ENCODE measurements at regions not wholly inside any gene's neighbourhood (a gene's known extent, or its start where the extent isn't known, plus 50 kb on each side); places are given as distances from the start of the nearest gene placed in this dataset.

DNA sequence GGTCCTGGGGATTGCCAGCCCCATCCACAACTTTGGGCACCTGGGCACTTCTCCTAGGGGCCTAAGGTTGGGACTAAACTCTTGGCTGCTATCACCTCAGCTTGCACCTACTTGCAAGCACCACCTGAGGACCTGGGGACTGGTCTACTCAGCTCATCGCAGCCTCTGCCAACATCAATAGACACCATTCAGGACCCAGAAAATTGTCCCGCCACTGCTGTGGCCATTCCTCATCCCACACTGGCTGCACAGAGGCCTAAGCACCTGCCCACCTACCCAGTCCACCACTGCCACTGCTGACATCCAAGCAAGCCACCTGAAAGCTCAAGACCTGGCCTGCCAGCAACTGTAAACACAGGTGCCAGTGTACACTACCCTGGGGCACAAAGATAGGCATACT, 234.1 kb downstream of the STK31 start:
- TF ChIP-seq, protein P1, sequence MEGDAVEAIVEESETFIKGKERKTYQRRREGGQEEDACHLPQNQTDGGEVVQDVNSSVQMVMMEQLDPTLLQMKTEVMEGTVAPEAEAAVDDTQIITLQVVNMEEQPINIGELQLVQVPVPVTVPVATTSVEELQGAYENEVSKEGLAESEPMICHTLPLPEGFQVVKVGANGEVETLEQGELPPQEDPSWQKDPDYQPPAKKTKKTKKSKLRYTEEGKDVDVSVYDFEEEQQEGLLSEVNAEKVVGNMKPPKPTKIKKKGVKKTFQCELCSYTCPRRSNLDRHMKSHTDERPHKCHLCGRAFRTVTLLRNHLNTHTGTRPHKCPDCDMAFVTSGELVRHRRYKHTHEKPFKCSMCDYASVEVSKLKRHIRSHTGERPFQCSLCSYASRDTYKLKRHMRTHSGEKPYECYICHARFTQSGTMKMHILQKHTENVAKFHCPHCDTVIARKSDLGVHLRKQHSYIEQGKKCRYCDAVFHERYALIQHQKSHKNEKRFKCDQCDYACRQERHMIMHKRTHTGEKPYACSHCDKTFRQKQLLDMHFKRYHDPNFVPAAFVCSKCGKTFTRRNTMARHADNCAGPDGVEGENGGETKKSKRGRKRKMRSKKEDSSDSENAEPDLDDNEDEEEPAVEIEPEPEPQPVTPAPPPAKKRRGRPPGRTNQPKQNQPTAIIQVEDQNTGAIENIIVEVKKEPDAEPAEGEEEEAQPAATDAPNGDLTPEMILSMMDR (IDR thresholded peaks at IDR 0.05 in 2 of 3, conservative IDR thresholded peaks at IDR 0.05 in 1 of 3; ENCODE audit: borderline replicate concordance in 1 of 3, insufficient read depth in 1 of 3, low read depth in 2 of 3, low read length in 2 of 3) = no peak
- TF ChIP-seq POLR2AphosphoS5 (IDR thresholded peaks at IDR 0.05; ENCODE audit: low read depth, low read length) (no peak), EZH2 (IDR thresholded peaks at IDR 0.05) (no peak)
- TF ChIP-seq, protein P2, sequence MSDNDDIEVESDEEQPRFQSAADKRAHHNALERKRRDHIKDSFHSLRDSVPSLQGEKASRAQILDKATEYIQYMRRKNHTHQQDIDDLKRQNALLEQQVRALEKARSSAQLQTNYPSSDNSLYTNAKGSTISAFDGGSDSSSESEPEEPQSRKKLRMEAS (IDR thresholded peaks at IDR 0.05) = no peak
